ENCODE measurements at regions not wholly inside any gene's neighbourhood (a gene's known extent, or its start where the extent isn't known, plus 50 kb on each side); places are given as distances from the start of the nearest gene placed in this dataset.
"Not testable (repeated sequence)": the region's sequence is repeated elsewhere in the genome, so short reads cannot be mapped to it uniquely, and the experiment has no call there.

DNA sequence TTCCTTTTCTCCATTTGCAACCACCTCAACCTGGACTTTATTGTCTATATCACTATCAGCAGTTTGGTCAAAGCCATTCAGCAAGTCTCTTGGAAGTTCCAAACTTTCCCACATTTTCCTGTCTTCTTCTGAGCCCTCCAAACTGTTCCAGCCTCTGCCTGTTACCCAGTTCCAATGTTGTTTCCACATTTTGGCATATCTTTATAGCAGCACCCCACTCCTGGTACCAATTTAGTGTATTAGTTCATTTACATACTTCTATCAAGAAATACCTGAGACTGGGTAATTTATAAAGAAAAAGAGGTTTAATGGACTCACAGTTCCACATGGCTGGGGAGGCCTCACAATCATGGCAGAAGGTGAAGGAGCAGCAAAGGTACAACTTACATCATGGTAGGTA is 90.4 kb upstream of the NETO1 start:
- H3K4me3 ChIP-seq; in situ Hi-C loops (cut with MboI; ENCODE audit: low pct_unique_long_range_greater_than_20kb in 2 of 9, low sequenced_read_pairs in 9 of 9, unreplicated experiment in 9 of 9); H3K4me1 ChIP-seq (replicated peaks in 1 of 2); H3K27ac ChIP-seq; ATAC-seq (replicated peaks in 6 of 8): not testable (repeated sequence)

- 0 to 82% (median 40%) methylated on average over 1 to 3 of the region's 3 CpGs for WGBS, 10 experiments
- in situ Hi-C loops (cut with MboI; ENCODE audit: low pct_unique_long_range_greater_than_20kb in 2 of 9, low sequenced_read_pairs in 9 of 9, unreplicated experiment in 9 of 9): no loop called here
- ATAC-seq (replicated peaks in 6 of 8): no peak
- Histone ChIP-seq H3K4me1 (replicated peaks in 1 of 2) (no peaks in the 10 kb centered on the region), H3K4me3 (no peak overlapping the region), H3K27ac (no peak overlapping the region)
Measured at GRCh38 chr18:72948439-72948838, 80.7 kb upstream of the NETO1 start.

- in situ Hi-C loops (cut with MboI; ENCODE audit: low pct_unique_long_range_greater_than_20kb in 2 of 9, low sequenced_read_pairs in 9 of 9, unreplicated experiment in 9 of 9): no loop called here
- no peak for ATAC-seq (replicated peaks in 6 of 8)
- no peaks in the 10 kb centered on the region for H3K4me1 ChIP-seq (replicated peaks in 1 of 2)
- H3K4me3 ChIP-seq: no peak overlapping the region
- 7 to 95% (median 70%) methylated on average over 1 to 2 of the region's 2 CpGs; no CpG with 5 or more reads in 2 of the 10 experiments for WGBS, 10 experiments
- H3K27ac ChIP-seq: no peak overlapping the region
Measured at GRCh38 chr18:72942766-72943165, 75.0 kb upstream of the NETO1 start.

DNA sequence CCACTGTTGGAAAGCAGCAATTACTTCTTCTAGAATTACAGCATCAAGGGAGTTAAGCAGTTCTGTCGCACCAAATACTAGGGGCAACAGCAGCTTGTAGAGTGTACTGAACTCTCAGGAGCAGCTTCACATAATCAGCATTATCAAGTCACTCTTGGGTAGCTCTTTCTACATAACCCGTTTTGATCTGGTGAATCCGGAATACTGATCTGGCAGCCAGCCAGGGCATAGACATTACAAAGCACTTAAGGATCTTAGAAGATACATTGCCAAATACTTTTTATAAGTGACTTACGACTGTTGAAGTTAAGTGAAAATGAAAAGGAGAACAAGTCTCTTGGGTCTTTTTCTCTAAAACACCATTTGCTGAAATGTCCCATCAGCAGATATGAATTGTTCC is 73.2 kb upstream of the NETO1 start:
- no peak overlapping the region for H3K4me3 ChIP-seq
- 0 to 100% (median 71%) methylated on average over 1 to 4 of the region's 4 CpGs for WGBS, 10 experiments
- no peak overlapping the region for H3K27ac ChIP-seq
- in situ Hi-C loops (cut with MboI; ENCODE audit: low pct_unique_long_range_greater_than_20kb in 2 of 9, low sequenced_read_pairs in 9 of 9, unreplicated experiment in 9 of 9): no loop called here
- no peaks in the 10 kb centered on the region for H3K4me1 ChIP-seq (replicated peaks in 1 of 2)
- peak in 1 of 8 experiments; percentile 17 for ATAC-seq (replicated peaks in 6 of 8)

GRCh38 chr18:72940509-72940908 is 72.7 kb upstream of the NETO1 start:
- no peak overlapping the region for H3K27ac ChIP-seq
- WGBS, 10 experiments: 12 to 100% (median 80%) methylated on average over 1 to 3 of the region's 3 CpGs; no CpG with 5 or more reads in 1 of the 10 experiments
- in situ Hi-C loops (cut with MboI; ENCODE audit: low pct_unique_long_range_greater_than_20kb in 2 of 9, low sequenced_read_pairs in 9 of 9, unreplicated experiment in 9 of 9): no loop called here
- ATAC-seq (replicated peaks in 6 of 8): no peak
- no peak overlapping the region for H3K4me3 ChIP-seq
- no peaks in the 10 kb centered on the region for H3K4me1 ChIP-seq (replicated peaks in 1 of 2)

DNA sequence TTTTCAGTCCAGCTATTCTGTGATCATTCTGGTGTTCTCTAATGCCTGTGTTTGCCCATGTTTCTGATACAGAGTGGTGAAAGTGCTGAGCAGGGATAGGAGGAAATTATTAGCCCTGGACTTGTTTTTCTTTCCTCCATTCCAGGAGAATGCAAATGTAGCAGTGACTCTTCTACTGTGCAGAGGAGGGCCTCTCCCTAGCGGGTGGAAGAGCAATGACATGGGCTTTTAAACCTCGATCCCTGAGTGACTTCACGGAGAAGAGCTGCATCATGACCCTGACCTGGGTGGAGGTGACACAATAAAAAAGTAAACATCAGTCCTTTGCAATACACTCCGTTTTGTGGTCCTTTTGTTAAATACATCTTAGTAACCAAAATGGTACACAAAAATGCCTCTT is 68.0 kb upstream of the NETO1 start:
- Histone ChIP-seq H3K4me1 (replicated peaks in 1 of 2) (peaks cover 0 to 6% of the 10 kb centered on the region in 2 donors), H3K4me3 (no peak overlapping the region), H3K27ac (no peak overlapping the region)
- in situ Hi-C loops (cut with MboI; ENCODE audit: low pct_unique_long_range_greater_than_20kb in 2 of 9, low sequenced_read_pairs in 9 of 9, unreplicated experiment in 9 of 9): no loop called here
- peak in 2 of 8 experiments; percentile 45 to 50 for ATAC-seq (replicated peaks in 6 of 8)
- WGBS, 10 experiments: 8 to 77% (median 56%) methylated on average over 1 to 4 of the region's 4 CpGs; no CpG with 5 or more reads in 1 of the 10 experiments

GRCh38 chr18:72922895-72923294 is 55.1 kb upstream of the NETO1 start:
- ATAC-seq (replicated peaks in 6 of 8): no peak
- 0 to 100% (median 75%) methylated on average over 1 to 2 of the region's 2 CpGs; no CpG with 5 or more reads in 2 of the 10 experiments for whole genome bisulfite sequencing, 10 experiments
- in situ Hi-C loops (cut with MboI; ENCODE audit: low pct_unique_long_range_greater_than_20kb in 2 of 9, low sequenced_read_pairs in 9 of 9, unreplicated experiment in 9 of 9): no loop called here
- Histone ChIP-seq H3K27ac (no peak overlapping the region), H3K4me3 (no peak overlapping the region), H3K4me1 (replicated peaks in 1 of 2) (no peaks in the 10 kb centered on the region)

Data from motor neuron (in vitro differentiated cells).